ENCODE measurements at regions not wholly inside any gene's neighbourhood (a gene's known extent, or its start where the extent isn't known, plus 50 kb on each side); places are given as distances from the start of the nearest gene placed in this dataset.
"Not testable (repeated sequence)": the region's sequence is repeated elsewhere in the genome, so short reads cannot be mapped to it uniquely, and the experiment has no call there.

DNA sequence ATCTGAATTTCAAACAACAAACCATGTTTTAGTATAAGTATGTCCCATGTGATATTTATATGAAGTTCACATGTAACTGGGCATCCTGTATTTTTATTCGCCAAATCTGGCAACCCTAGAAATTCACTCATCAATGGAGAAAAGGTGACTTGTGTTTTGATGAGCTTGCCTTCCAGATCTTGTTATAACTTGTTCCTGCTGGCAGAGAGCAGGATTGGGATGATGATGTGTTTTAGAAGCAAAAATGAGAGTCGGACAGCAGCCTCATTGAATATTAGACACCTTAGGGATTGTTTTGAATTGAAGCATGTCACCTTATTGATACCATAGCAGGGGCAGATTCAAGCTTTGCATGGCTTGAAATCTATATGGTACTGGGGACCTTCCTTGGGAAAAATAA lies 85.4 kb upstream of the MED13 start:
- DNase-seq = no peak
- Histone ChIP-seq H3K27me3 (no peaks in the 10 kb centered on the region), H3K27ac (peak overlapping the region; percentile 45), H3K9ac (ENCODE audit: low read depth in 2 of 2, low read length in 2 of 2) (no peak overlapping the region), H3K4me3 (no peak overlapping the region), H3K36me3 (no peaks in the 10 kb centered on the region), H3K9me3 (no peaks in the 10 kb centered on the region), H3K4me1 (no peaks in the 10 kb centered on the region)
- intact Hi-C loops (cut with DNase I) = no loop called here
- TF ChIP-seq, protein P1, sequence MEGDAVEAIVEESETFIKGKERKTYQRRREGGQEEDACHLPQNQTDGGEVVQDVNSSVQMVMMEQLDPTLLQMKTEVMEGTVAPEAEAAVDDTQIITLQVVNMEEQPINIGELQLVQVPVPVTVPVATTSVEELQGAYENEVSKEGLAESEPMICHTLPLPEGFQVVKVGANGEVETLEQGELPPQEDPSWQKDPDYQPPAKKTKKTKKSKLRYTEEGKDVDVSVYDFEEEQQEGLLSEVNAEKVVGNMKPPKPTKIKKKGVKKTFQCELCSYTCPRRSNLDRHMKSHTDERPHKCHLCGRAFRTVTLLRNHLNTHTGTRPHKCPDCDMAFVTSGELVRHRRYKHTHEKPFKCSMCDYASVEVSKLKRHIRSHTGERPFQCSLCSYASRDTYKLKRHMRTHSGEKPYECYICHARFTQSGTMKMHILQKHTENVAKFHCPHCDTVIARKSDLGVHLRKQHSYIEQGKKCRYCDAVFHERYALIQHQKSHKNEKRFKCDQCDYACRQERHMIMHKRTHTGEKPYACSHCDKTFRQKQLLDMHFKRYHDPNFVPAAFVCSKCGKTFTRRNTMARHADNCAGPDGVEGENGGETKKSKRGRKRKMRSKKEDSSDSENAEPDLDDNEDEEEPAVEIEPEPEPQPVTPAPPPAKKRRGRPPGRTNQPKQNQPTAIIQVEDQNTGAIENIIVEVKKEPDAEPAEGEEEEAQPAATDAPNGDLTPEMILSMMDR (IDR thresholded peaks at IDR 0.05) = no peak

DNA sequence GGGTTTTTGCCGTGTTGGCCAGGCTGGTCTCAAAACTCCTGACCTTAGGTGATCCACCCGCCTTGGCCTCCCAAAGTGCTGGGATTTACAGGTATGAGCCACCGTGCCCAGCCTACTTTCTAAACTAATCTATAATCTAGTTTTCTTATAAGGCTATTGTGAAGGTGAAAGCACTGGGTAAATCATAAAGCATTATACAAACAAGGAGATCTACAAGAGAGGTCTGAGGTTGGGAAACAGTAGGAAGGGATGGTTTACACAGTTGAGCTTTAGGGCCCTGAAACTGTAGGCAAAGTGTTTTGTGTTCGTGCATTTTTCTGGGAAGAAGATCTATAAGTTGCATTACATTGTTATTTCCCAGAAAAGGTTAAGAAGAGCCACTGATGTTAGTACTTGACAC lies 84.9 kb upstream of the MED13 start:
- Histone ChIP-seq H3K27ac (peak overlapping the region; percentile 45), H3K9me3 (no peaks in the 10 kb centered on the region), H3K27me3 (no peaks in the 10 kb centered on the region), H3K4me1 (no peaks in the 10 kb centered on the region), H3K4me3 (no peak overlapping the region), H3K9ac (ENCODE audit: low read depth in 2 of 2, low read length in 2 of 2) (no peak overlapping the region), H3K36me3 (no peaks in the 10 kb centered on the region)
- intact Hi-C loops (cut with DNase I) = no loop called here
- TF ChIP-seq, protein P1 (IDR thresholded peaks at IDR 0.05) = no peak
- no peak for DNase-seq

DNA sequence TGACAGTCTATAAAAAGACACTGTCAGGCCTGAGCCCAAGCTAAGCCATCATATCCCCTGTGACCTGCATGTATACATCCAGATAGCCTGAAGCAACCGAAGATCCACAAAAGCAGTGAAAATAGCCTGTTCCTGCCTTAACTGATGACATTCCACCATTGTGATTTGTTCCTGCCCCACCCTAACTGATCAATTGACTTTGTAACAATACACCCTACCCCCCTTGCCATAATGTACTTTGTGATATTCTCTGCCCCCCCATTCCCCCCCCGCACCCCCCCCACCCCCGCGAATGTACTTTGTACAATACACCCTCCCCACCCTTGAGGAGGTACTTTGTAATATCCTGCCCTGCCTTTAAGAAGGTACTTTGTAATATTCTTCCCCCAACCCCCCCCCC lies 82.2 kb upstream of the MED13 start:
- DNase-seq = no peak
- Histone ChIP-seq H3K9me3 (no peaks in the 10 kb centered on the region), H3K36me3 (no peaks in the 10 kb centered on the region)

DNA sequence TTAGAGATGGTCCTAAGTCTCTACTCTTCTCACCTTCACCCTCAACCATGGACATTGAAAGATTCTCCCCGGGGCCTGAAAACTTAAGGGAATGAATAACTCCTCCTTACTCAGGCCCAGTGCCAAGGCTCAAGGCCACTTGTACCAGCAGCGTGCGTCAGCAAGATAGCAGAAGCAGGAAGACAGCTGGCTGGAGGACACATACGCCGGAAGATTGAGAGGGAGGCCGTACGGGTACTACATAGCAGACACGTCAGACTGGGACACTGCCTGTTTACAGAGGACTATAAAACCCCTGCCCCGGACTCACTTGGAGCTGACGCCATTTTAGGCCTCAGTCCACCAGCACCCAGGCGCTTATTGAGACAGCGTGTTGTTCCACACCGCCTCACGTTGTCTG lies 75.8 kb upstream of the MED13 start:
- TF ChIP-seq, protein P1 (IDR thresholded peaks at IDR 0.05) = no peak
- Histone ChIP-seq H3K27ac (no peak overlapping the region), H3K4me3 (no peak overlapping the region), H3K9ac (ENCODE audit: low read depth in 2 of 2, low read length in 2 of 2) (no peak overlapping the region), H3K4me1 (no peaks in the 10 kb centered on the region), H3K36me3 (no peaks in the 10 kb centered on the region), H3K27me3 (no peaks in the 10 kb centered on the region), H3K9me3 (no peaks in the 10 kb centered on the region)
- peak; percentile 80 for DNase-seq
- intact Hi-C loops (cut with DNase I) = no loop called here

More for the DNA sequence above, 82.2 kb upstream of the MED13 start:
- Histone ChIP-seq H3K4me1 (no peaks in the 10 kb centered on the region), H3K4me3 (no peak overlapping the region), H3K9ac (ENCODE audit: low read depth in 2 of 2, low read length in 2 of 2) (no peak overlapping the region), H3K27ac (no peak overlapping the region), H3K27me3 (no peaks in the 10 kb centered on the region)
- TF ChIP-seq, protein P1 (IDR thresholded peaks at IDR 0.05) = no peak
- intact Hi-C loops (cut with DNase I) = no loop called here

DNA sequence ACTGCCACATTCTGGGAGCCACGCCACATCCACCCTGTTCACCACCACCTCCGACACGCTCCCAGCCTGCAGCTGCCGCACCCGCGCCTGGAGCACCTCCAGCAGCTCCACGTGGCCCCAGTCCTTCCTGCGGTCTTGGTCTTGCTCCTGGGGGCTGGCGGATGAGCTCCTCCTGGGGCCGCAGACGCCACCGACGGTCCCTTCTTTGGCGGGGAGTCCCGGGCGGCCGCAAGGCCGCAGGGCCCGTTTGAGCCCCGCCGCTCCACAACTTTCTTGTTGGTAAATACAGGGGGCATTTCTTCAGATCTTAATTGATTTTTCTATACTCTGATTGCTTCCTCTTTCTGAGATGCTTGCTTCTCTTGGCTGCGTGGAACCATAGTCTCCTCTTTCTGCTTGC lies 75.3 kb upstream of the MED13 start:
- Histone ChIP-seq H3K4me1 (no peaks in the 10 kb centered on the region), H3K9me3 (no peaks in the 10 kb centered on the region), H3K27me3 (no peaks in the 10 kb centered on the region), H3K4me3 (no peak overlapping the region), H3K9ac (ENCODE audit: low read depth in 2 of 2, low read length in 2 of 2) (no peak overlapping the region), H3K36me3 (no peaks in the 10 kb centered on the region), H3K27ac (no peak overlapping the region)
- no peak for DNase-seq
- TF ChIP-seq, protein P1 (IDR thresholded peaks at IDR 0.05) = no peak
- intact Hi-C loops (cut with DNase I) = no loop called here

DNA sequence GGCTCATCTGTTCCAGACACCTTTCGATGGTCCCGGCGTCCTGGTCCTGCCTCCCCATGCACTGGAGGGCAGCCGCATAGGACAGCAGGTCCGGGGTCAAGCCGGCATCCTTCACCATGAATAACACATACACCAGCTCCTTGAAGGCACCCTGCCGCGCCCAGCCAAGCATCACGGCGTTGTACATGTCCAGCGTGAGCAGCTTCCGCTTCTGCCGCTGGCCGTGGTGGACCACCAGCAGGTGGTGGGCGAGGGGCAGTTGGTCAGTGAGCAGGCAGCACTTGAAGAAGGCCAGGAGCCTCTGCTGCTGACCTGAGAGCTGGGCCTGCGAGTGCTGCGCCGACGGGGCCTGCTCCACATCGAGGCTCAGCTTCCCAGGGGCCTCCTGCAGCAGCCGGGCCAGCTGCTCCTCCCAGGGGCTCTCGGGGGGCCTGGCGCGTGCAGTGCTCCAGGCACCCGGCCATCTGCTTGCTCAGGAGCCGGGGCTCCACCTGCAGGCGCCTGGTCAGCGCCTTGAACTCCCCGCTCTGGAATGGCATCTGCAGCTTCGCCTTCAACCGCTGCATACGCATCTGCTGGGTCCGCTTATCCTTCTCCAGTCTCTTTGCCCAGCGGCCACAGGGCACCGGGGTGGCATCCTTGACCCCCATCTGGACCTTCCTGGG lies 74.7 kb upstream of the MED13 start:
- H3K9me3 ChIP-seq; H3K36me3 ChIP-seq; H3K27me3 ChIP-seq; H3K4me3 ChIP-seq; H3K9ac ChIP-seq (ENCODE audit: low read depth in 2 of 2, low read length in 2 of 2); H3K4me1 ChIP-seq; H3K27ac ChIP-seq; DNase-seq; intact Hi-C loops (cut with DNase I): not testable (repeated sequence)
